ENCODE measurements at regions not wholly inside any gene's neighbourhood (a gene's known extent, or its start where the extent isn't known, plus 50 kb on each side); places are given as distances from the start of the nearest gene placed in this dataset.
A peak's percentile ranks its signal among the peaks of the same experiment; 100 is the strongest.
"Not testable (repeated sequence)": the region's sequence is repeated elsewhere in the genome, so short reads cannot be mapped to it uniquely, and the experiment has no call there.

GRCh38 chr5:87150630-87151029 lies 117.1 kb upstream of the RASA1 start:
- no peak for DNase-seq

- peak; percentile 4 for DNase-seq
These were observed 116.1 kb upstream of the RASA1 start for GRCh38 chr5:87151547-87151946.

GRCh38 chr5:87152886-87153285 lies 114.8 kb upstream of the RASA1 start:
- no peak for DNase-seq

- DNase-seq, result no peak
These were observed 113.5 kb upstream of the RASA1 start for GRCh38 chr5:87154191-87154590.

- no peak for DNase-seq
These were observed 112.6 kb upstream of the RASA1 start for GRCh38 chr5:87155106-87155505.

- no peak for DNase-seq
These were observed 111.1 kb upstream of the RASA1 start for GRCh38 chr5:87156631-87157030.

- DNase-seq, result no peak
These were observed 103.3 kb upstream of the RASA1 start for GRCh38 chr5:87164409-87164808.

- no peak for DNase-seq
These were observed 98.2 kb upstream of the RASA1 start for GRCh38 chr5:87169300-87169991.

- DNase-seq, result no peak
These were observed 96.9 kb upstream of the RASA1 start for GRCh38 chr5:87170799-87171198.

- no peak for DNase-seq
These were observed 85.0 kb upstream of the RASA1 start for GRCh38 chr5:87182649-87183048.

- no peak for DNase-seq
These were observed 83.8 kb upstream of the RASA1 start for GRCh38 chr5:87183896-87184295.

- no peak for DNase-seq
These were observed 83.1 kb upstream of the RASA1 start for GRCh38 chr5:87184605-87185004.

- DNase-seq, result no peak
These were observed 81.8 kb upstream of the RASA1 start for GRCh38 chr5:87185838-87186237.

- DNase-seq, result no peak
These were observed 79.3 kb upstream of the RASA1 start for GRCh38 chr5:87188391-87188790.

- DNase-seq, result no peak
These were observed 77.6 kb upstream of the RASA1 start for GRCh38 chr5:87190041-87190440.

- DNase-seq, result no peak
These were observed 77.0 kb upstream of the RASA1 start for GRCh38 chr5:87190687-87191086.

GRCh38 chr5:87191645-87192044 lies 76.0 kb upstream of the RASA1 start:
- no peak for DNase-seq

- peak; percentile 45 for DNase-seq
These were observed 72.5 kb upstream of the RASA1 start for GRCh38 chr5:87195104-87195591.

GRCh38 chr5:87195616-87196015 lies 72.1 kb upstream of the RASA1 start:
- no peak for DNase-seq

- no peak for DNase-seq
These were observed 69.7 kb upstream of the RASA1 start for GRCh38 chr5:87198010-87198409.

- not testable (repeated sequence) for DNase-seq
These were observed 68.4 kb upstream of the RASA1 start for GRCh38 chr5:87199246-87199645.

- DNase-seq, result not testable (repeated sequence)
These were observed 68.0 kb upstream of the RASA1 start for GRCh38 chr5:87199704-87200103.

GRCh38 chr5:87210076-87210475 lies 57.6 kb upstream of the RASA1 start:
- peak; percentile 5 for DNase-seq

- DNase-seq, result no peak
These were observed 56.9 kb upstream of the RASA1 start for GRCh38 chr5:87210743-87211142.

- no peak for DNase-seq
These were observed 56.0 kb upstream of the RASA1 start for GRCh38 chr5:87211676-87212075.

Measured in amniotic stem cell (primary cell).